HG03342 (cell line): ENCODE measurements at regions not wholly inside any gene's neighbourhood (a gene's known extent, or its start where the extent isn't known, plus 50 kb on each side); places are given as distances from the start of the nearest gene placed in this dataset.

ENCODE experiments used
- ATAC-seq: cut with Tn5 transposase; IDR thresholded peaks from one replicate; pipeline ENCODE4 v1.9.1; 2021; ENCODE audit warnings: mild to moderate bottlenecking, moderate library complexity; ENCODE audit not compliant: unreplicated experiment

GRCh38 chr13:50687545-50687944, 155.9 kb downstream of the DLEU7 start:
- ATAC-seq, result no peak

GRCh38 chr13:50690006-50690405, 153.5 kb downstream of the DLEU7 start:
- ATAC-seq, result no peak

GRCh38 chr13:50691176-50691680, 152.3 kb downstream of the DLEU7 start:
- ATAC-seq, result no peak

GRCh38 chr13:50691681-50692263, 151.7 kb downstream of the DLEU7 start:
- no peak for ATAC-seq

- no peak for ATAC-seq
These were observed 151.0 kb downstream of the DLEU7 start for GRCh38 chr13:50692396-50692915.

GRCh38 chr13:50693727-50694126, 149.8 kb downstream of the DLEU7 start:
- ATAC-seq, result no peak

GRCh38 chr13:50697746-50698539, 145.5 kb downstream of the DLEU7 start:
- no peak for ATAC-seq

GRCh38 chr13:50699874-50700663, 143.4 kb downstream of the DLEU7 start:
- ATAC-seq, result no peak

- no peak for ATAC-seq
These were observed 142.7 kb downstream of the DLEU7 start for GRCh38 chr13:50700664-50701305.

GRCh38 chr13:50701469-50701868, 142.0 kb downstream of the DLEU7 start:
- ATAC-seq, result no peak

- ATAC-seq, result no peak
These were observed 137.0 kb downstream of the DLEU7 start for GRCh38 chr13:50706505-50706904.

GRCh38 chr13:50707628-50708027, 135.9 kb downstream of the DLEU7 start:
- ATAC-seq, result no peak

- ATAC-seq, result no peak
These were observed 135.0 kb downstream of the DLEU7 start for GRCh38 chr13:50708461-50708860.

GRCh38 chr13:50709058-50709457, 134.4 kb downstream of the DLEU7 start:
- ATAC-seq, result no peak

GRCh38 chr13:50711131-50711815, 132.2 kb downstream of the DLEU7 start:
- no peak for ATAC-seq

- no peak for ATAC-seq
These were observed 131.5 kb downstream of the DLEU7 start for GRCh38 chr13:50711996-50712395.

GRCh38 chr13:50712456-50712855, 131.0 kb downstream of the DLEU7 start:
- ATAC-seq, result no peak

- ATAC-seq, result no peak
These were observed 130.6 kb downstream of the DLEU7 start for GRCh38 chr13:50712881-50713280.

GRCh38 chr13:50713523-50714248, 129.8 kb downstream of the DLEU7 start:
- peak; percentile 67 for ATAC-seq

GRCh38 chr13:50714891-50715290, 128.6 kb downstream of the DLEU7 start:
- no peak for ATAC-seq
